ENCODE measurements at regions not wholly inside any gene's neighbourhood (a gene's known extent, or its start where the extent isn't known, plus 50 kb on each side); places are given as distances from the start of the nearest gene placed in this dataset.

GRCh38 chr12:19895246-19896020, 456.1 kb downstream of the AEBP2 start:
- no peak for TF ChIP-seq CTCF (IDR thresholded peaks at IDR 0.05; ENCODE audit: borderline replicate concordance, control extremely low read depth, extremely low read depth, insufficient read depth, missing control alignments)
- no peak for DNase-seq (ENCODE audit: low spot score)
- in situ Hi-C loops (cut with MboI; ENCODE audit: low sequenced_read_pairs, unreplicated experiment): no loop called here

- no peak for TF ChIP-seq CTCF (IDR thresholded peaks at IDR 0.05; ENCODE audit: borderline replicate concordance, control extremely low read depth, extremely low read depth, insufficient read depth, missing control alignments)
- no peak for DNase-seq (ENCODE audit: low spot score)
- in situ Hi-C loops (cut with MboI; ENCODE audit: low sequenced_read_pairs, unreplicated experiment): no loop called here
Observed at GRCh38 chr12:19896041-19896440, 456.7 kb downstream of the AEBP2 start.

GRCh38 chr12:19896534-19896933, 457.2 kb downstream of the AEBP2 start:
- in situ Hi-C loops (cut with MboI; ENCODE audit: low sequenced_read_pairs, unreplicated experiment): no loop called here
- DNase-seq (ENCODE audit: low spot score): no peak
- TF ChIP-seq CTCF (IDR thresholded peaks at IDR 0.05; ENCODE audit: borderline replicate concordance, control extremely low read depth, extremely low read depth, insufficient read depth, missing control alignments): no peak

- no peak for TF ChIP-seq CTCF (IDR thresholded peaks at IDR 0.05; ENCODE audit: borderline replicate concordance, control extremely low read depth, extremely low read depth, insufficient read depth, missing control alignments)
- DNase-seq (ENCODE audit: low spot score): no peak
- in situ Hi-C loops (cut with MboI; ENCODE audit: low sequenced_read_pairs, unreplicated experiment): no loop called here
Observed at GRCh38 chr12:19897900-19898408, 458.7 kb downstream of the AEBP2 start.

GRCh38 chr12:19901841-19902240, 462.5 kb downstream of the AEBP2 start:
- no peak for DNase-seq (ENCODE audit: low spot score)
- in situ Hi-C loops (cut with MboI; ENCODE audit: low sequenced_read_pairs, unreplicated experiment): no loop called here
- no peak for TF ChIP-seq CTCF (IDR thresholded peaks at IDR 0.05; ENCODE audit: borderline replicate concordance, control extremely low read depth, extremely low read depth, insufficient read depth, missing control alignments)

GRCh38 chr12:19904819-19905218, 463.5 kb upstream of the PDE3A start:
- in situ Hi-C loops (cut with MboI; ENCODE audit: low sequenced_read_pairs, unreplicated experiment): no loop called here
- DNase-seq (ENCODE audit: low spot score): no peak
- no peak for TF ChIP-seq CTCF (IDR thresholded peaks at IDR 0.05; ENCODE audit: borderline replicate concordance, control extremely low read depth, extremely low read depth, insufficient read depth, missing control alignments)
